A673 (cell line): ENCODE measurements at regions not wholly inside any gene's neighbourhood (a gene's known extent, or its start where the extent isn't known, plus 50 kb on each side); places are given as distances from the start of the nearest gene placed in this dataset.

ENCODE experiments used
- CTCF ChIP-seq: fragments of 300-800, 200-600 bp; sonication (generic); conservative IDR thresholded peaks from 2 replicates; pipeline ENCODE4 v1.5.1; 2017; ENCODE audit warnings: low read depth, mild to moderate bottlenecking, antibody characterized with exemption, low read length, moderate library complexity, mixed read lengths
- EZH2 ChIP-seq: fragments of 200-600 bp; sonication (generic); IDR thresholded peaks from 2 replicates; pipeline ENCODE4 v1.6.1; 2017; ENCODE audit warnings: borderline replicate concordance, low read depth, mild to moderate bottlenecking, mixed read lengths, antibody characterized with exemption, low read length; ENCODE audit not compliant: poor library complexity, severe bottlenecking

GRCh38 chr4:65241257-65241997 lies 428.9 kb downstream of the EPHA5 start:
- TF ChIP-seq CTCF: no peak
- TF ChIP-seq EZH2: no peak
